ENCODE measurements at regions not wholly inside any gene's neighbourhood (a gene's known extent, or its start where the extent isn't known, plus 50 kb on each side); places are given as distances from the start of the nearest gene placed in this dataset.

DNA sequence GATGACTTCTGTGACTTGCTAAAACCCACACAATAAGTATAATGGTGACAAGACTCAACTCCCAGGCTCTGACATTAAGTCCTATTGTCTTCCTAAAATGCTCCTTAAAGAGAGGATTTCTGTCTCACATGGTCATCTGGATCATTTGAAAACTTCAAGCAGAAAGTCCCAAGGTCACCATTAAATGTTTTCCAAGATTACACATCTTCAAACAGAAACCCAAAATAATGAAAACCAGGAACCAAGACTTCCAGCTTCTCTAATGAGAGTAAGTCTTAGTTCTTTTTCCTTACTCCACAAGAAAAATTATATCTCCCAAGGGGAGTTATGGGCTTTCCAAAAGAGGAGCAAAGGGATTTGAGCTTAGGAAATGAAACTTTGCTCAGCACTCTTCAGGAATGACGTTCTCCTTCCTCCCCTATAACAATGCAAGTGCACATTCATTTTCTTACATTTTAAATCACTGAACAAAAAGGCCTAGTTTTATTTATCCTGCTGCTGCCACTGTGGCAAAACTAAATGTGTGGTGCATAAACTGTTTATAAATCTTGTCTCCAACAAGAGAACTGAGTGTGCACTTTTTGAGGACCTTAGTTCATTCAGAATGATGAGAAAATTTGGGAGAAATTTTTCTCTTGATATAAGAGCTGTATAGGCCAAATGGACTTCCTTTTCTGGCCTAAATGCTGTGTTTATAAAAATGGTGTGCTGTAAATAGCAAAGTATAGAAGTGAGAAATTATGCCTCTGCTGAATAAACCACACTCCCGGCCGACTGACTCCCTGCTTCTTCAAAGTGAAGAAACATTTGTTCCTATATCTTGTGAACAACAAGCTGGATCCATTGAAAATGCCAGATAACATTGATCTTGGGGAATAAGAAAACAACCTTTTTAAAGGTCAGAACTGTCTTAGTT, 148.4 kb upstream of the PLEKHG7 start:
- no peak overlapping the region for H3K27ac ChIP-seq (ENCODE audit: low read depth, low read length)
- H3K36me3 ChIP-seq (ENCODE audit: insufficient read depth, low read length), result no peaks in the 10 kb centered on the region
- H3K27me3 ChIP-seq (ENCODE audit: insufficient read depth, low read length), result no peaks in the 10 kb centered on the region
- no peak overlapping the region for H2AFZ ChIP-seq (ENCODE audit: low read length, unreplicated experiment)
- no peak overlapping the region for H3K4me3 ChIP-seq (ENCODE audit: low read depth, low read length)
- H3K79me2 ChIP-seq (ENCODE audit: control insufficient read depth, insufficient read depth, low read length, unreplicated experiment), result no peaks in the 10 kb centered on the region
- peaks cover 18% of the 10 kb centered on the region for H3K4me1 ChIP-seq (ENCODE audit: control insufficient read depth, insufficient read depth, low read length, unreplicated experiment)

DNA sequence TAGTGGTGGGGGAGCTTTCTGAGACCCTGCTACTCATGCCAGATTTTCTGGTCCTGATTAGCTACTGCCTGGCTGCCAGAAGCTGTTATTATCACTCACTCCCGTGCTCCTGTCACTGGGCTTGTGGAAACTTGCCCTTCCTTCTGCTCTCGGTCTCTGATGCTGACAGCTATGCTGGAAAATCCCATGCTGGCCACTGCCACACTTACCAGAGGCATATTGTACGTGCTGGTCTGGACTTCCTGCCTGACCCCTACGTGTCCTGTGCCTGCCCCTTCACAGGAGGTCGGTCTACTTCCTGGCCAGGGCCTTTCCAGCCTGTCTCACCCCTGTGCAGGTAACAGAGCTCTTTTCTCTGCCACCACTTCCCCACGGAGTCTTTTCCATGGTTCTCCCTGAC, 149.4 kb upstream of the PLEKHG7 start:
- Histone ChIP-seq H3K36me3 (ENCODE audit: insufficient read depth, low read length) (no peaks in the 10 kb centered on the region), H3K4me1 (ENCODE audit: control insufficient read depth, insufficient read depth, low read length, unreplicated experiment) (peaks cover 14% of the 10 kb centered on the region), H3K79me2 (ENCODE audit: control insufficient read depth, insufficient read depth, low read length, unreplicated experiment) (no peaks in the 10 kb centered on the region), H3K4me3 (ENCODE audit: low read depth, low read length) (no peak overlapping the region), H3K27ac (ENCODE audit: low read depth, low read length) (no peak overlapping the region), H2AFZ (ENCODE audit: low read length, unreplicated experiment) (no peak overlapping the region), H3K27me3 (ENCODE audit: insufficient read depth, low read length) (no peaks in the 10 kb centered on the region)

DNA sequence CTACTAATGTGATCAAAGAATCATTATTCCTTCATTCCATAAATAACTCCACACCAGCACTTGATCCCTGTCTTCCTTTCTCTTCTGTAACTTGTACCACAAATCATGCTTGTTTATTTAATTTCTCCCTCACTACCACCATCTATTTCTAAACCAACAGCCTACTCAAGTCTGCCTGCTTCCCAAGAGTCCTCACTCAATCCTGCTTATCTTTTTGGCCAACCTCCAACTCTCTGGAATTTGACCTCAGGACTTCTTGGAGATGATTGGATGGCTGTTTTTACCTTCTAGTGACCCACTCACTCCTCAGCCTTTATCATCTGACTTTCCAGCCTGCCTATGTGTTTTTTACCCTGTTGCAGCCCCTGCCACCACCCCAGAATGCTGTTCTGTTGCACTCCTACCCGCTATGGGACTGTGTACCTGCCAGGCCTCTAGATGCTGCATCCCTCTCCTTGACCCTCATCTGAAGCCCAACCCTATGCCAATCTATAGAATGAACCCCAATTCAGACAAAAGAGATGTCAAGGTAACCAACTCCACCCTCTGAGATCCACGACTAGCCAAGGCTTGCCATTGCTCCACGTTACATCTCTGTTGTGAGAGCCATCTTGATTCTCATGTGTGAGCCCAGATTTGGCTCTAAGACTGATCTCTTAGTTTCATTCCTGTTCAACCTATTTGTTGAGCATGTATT, 150.2 kb upstream of the PLEKHG7 start:
- peaks cover 14% of the 10 kb centered on the region for H3K4me1 ChIP-seq (ENCODE audit: control insufficient read depth, insufficient read depth, low read length, unreplicated experiment)
- H3K27ac ChIP-seq (ENCODE audit: low read depth, low read length), result no peak overlapping the region
- no peaks in the 10 kb centered on the region for H3K79me2 ChIP-seq (ENCODE audit: control insufficient read depth, insufficient read depth, low read length, unreplicated experiment)
- no peak overlapping the region for H3K4me3 ChIP-seq (ENCODE audit: low read depth, low read length)
- no peak overlapping the region for H2AFZ ChIP-seq (ENCODE audit: low read length, unreplicated experiment)
- H3K27me3 ChIP-seq (ENCODE audit: insufficient read depth, low read length), result no peaks in the 10 kb centered on the region
- no peaks in the 10 kb centered on the region for H3K36me3 ChIP-seq (ENCODE audit: insufficient read depth, low read length)

DNA sequence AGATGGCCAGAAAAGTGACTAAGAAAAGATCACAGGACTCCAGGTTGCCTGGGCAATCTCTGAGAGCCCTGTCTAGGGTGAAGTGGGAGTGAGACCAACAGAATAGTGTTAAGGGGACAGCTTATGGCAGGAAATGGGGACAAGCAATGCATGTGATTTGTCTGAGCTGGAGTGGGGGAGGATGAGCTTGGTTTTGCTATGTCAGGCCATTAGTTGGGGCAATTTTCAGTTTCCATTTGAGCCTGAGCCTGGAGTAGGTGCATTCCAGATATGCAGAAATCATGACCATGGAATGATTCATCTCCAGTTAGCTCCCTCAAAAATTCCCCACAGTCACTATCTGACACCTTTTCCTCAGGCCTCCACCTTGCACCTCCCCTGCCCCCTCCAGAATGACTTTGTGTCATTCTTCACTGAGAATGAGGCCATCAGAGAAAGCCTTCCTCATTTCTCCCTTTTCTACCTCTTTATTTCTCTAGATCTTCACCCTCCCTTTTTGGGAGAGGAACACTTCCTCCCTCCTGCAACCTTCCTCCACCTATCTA, 150.9 kb upstream of the PLEKHG7 start:
- H3K36me3 ChIP-seq (ENCODE audit: insufficient read depth, low read length), result no peaks in the 10 kb centered on the region
- H3K79me2 ChIP-seq (ENCODE audit: control insufficient read depth, insufficient read depth, low read length, unreplicated experiment), result no peaks in the 10 kb centered on the region
- no peaks in the 10 kb centered on the region for H3K27me3 ChIP-seq (ENCODE audit: insufficient read depth, low read length)
- no peak overlapping the region for H3K4me3 ChIP-seq (ENCODE audit: low read depth, low read length)
- H2AFZ ChIP-seq (ENCODE audit: low read length, unreplicated experiment), result no peak overlapping the region
- H3K27ac ChIP-seq (ENCODE audit: low read depth, low read length), result no peak overlapping the region; the same call in 1 of the 2 replicates
- peaks cover 14% of the 10 kb centered on the region for H3K4me1 ChIP-seq (ENCODE audit: control insufficient read depth, insufficient read depth, low read length, unreplicated experiment)

DNA sequence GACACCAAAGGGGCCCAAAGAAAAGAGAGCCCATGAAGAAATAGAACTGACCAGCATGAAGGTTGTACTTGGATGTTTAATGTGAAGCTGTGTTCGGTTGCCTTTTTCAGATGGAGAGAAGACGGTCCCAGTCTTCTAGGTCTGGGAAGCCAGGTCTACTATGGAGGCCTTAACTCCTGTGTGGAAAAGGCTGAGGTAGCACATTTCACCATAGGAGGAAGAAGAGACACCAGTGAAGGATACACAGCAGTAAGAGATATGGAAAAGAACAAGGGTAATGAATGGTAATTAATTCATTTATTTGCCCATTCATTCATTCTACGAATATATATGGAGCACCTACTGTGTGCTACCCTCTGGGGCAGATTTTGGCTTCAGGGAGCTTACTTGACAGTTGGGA, 151.6 kb upstream of the PLEKHG7 start:
- peaks cover 14% of the 10 kb centered on the region for H3K4me1 ChIP-seq (ENCODE audit: control insufficient read depth, insufficient read depth, low read length, unreplicated experiment)
- H3K79me2 ChIP-seq (ENCODE audit: control insufficient read depth, insufficient read depth, low read length, unreplicated experiment), result no peaks in the 10 kb centered on the region
- no peak overlapping the region for H2AFZ ChIP-seq (ENCODE audit: low read length, unreplicated experiment)
- no peaks in the 10 kb centered on the region for H3K36me3 ChIP-seq (ENCODE audit: insufficient read depth, low read length)
- H3K4me3 ChIP-seq (ENCODE audit: low read depth, low read length), result no peak overlapping the region
- no peak overlapping the region for H3K27ac ChIP-seq (ENCODE audit: low read depth, low read length)
- H3K27me3 ChIP-seq (ENCODE audit: insufficient read depth, low read length), result no peaks in the 10 kb centered on the region

DNA sequence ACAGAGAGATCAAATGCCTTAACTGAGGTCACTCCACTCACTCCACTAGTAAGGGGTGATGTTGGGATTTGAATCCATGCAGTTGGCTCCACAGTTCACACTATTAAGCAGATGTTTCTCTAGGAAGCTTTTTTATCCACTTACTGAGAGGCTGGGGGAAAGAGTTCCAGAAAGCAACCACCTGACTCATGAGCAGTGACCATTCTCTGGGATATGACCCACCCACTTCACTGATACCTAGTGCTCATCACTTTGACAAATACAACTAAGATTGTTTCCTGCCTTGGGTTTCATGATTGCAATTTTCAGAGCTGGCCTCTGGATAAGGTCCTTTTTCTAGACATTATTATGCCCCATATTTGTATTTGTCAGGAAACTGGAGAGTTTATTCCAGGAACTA, 152.1 kb upstream of the PLEKHG7 start:
- no peak overlapping the region for H3K4me3 ChIP-seq (ENCODE audit: low read depth, low read length)
- H3K27me3 ChIP-seq (ENCODE audit: insufficient read depth, low read length), result no peaks in the 10 kb centered on the region
- H2AFZ ChIP-seq (ENCODE audit: low read length, unreplicated experiment), result no peak overlapping the region
- peaks cover 14% of the 10 kb centered on the region for H3K4me1 ChIP-seq (ENCODE audit: control insufficient read depth, insufficient read depth, low read length, unreplicated experiment)
- no peak overlapping the region for H3K27ac ChIP-seq (ENCODE audit: low read depth, low read length)
- H3K36me3 ChIP-seq (ENCODE audit: insufficient read depth, low read length), result no peaks in the 10 kb centered on the region
- H3K79me2 ChIP-seq (ENCODE audit: control insufficient read depth, insufficient read depth, low read length, unreplicated experiment), result no peaks in the 10 kb centered on the region

DNA sequence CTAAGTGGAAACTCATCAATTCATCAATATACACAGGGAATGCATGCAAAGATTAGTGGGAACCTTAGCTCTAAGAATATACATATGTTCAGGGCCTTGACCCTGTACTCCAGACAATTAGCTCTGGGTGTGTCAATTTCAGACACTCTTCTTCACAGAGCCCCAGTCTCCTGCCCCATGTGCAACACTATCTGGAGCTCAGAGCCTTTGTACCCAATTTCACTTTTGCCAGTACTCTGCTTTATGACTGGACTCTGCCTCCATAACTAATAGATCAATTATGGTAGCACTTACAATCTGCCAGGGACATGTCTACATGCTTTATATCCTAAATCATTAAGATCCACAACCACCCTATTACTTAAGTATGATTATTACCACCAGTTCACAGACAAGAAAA, 152.5 kb upstream of the PLEKHG7 start:
- Histone ChIP-seq H3K4me1 (ENCODE audit: control insufficient read depth, insufficient read depth, low read length, unreplicated experiment) (peaks cover 14% of the 10 kb centered on the region), H3K36me3 (ENCODE audit: insufficient read depth, low read length) (no peaks in the 10 kb centered on the region), H2AFZ (ENCODE audit: low read length, unreplicated experiment) (no peak overlapping the region), H3K79me2 (ENCODE audit: control insufficient read depth, insufficient read depth, low read length, unreplicated experiment) (no peaks in the 10 kb centered on the region), H3K27me3 (ENCODE audit: insufficient read depth, low read length) (no peaks in the 10 kb centered on the region), H3K4me3 (ENCODE audit: low read depth, low read length) (no peak overlapping the region), H3K27ac (ENCODE audit: low read depth, low read length) (no peak overlapping the region)

DNA sequence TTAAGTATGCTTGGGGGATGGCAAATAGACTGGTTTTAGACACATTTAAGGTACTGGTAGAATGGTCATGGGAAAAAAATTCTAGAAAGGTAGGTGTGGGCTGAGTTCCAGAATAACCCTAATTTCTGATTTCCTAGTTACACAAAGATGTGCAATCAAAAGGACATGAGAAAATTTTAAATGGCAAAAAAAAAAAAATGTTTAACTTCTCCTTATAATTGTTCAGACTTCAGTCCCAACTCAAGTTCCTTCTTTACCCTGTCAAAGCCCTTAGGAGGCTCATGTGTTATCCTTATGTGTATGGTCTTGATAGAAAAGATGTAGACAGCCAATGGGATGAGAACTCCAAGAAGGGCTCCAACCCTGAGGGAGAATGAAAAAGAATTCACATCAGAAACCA, 153.3 kb upstream of the PLEKHG7 start:
- H3K4me3 ChIP-seq (ENCODE audit: low read depth, low read length), result no peak overlapping the region
- no peaks in the 10 kb centered on the region for H3K79me2 ChIP-seq (ENCODE audit: control insufficient read depth, insufficient read depth, low read length, unreplicated experiment)
- no peaks in the 10 kb centered on the region for H3K36me3 ChIP-seq (ENCODE audit: insufficient read depth, low read length)
- H3K4me1 ChIP-seq (ENCODE audit: control insufficient read depth, insufficient read depth, low read length, unreplicated experiment), result peaks cover 14% of the 10 kb centered on the region
- no peak overlapping the region for H2AFZ ChIP-seq (ENCODE audit: low read length, unreplicated experiment)
- H3K27me3 ChIP-seq (ENCODE audit: insufficient read depth, low read length), result no peaks in the 10 kb centered on the region
- no peak overlapping the region for H3K27ac ChIP-seq (ENCODE audit: low read depth, low read length)

DNA sequence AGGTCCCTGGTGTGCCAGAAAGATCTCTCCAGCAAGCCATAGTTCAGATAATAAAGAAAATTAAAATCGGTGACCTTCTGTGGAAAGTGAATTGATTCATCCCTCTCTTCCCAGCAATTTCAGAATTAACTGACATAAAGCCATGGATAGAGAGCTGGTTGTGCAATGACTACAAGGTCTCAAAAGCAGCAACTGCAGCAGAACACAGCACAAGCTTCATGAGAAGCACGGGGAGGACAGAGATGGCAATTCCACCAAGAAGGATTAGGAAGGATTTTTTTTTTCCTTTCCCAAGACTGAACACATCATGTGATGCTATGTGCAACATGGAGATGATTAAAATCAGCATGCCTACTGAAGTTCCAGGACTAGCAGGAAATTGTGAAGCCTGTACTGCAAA, 154.9 kb upstream of the PLEKHG7 start:
- no peak overlapping the region for H3K4me3 ChIP-seq (ENCODE audit: low read depth, low read length)
- H3K4me1 ChIP-seq (ENCODE audit: control insufficient read depth, insufficient read depth, low read length, unreplicated experiment), result peaks cover 14% of the 10 kb centered on the region
- H3K36me3 ChIP-seq (ENCODE audit: insufficient read depth, low read length), result no peaks in the 10 kb centered on the region
- H3K27me3 ChIP-seq (ENCODE audit: insufficient read depth, low read length), result no peaks in the 10 kb centered on the region
- H3K79me2 ChIP-seq (ENCODE audit: control insufficient read depth, insufficient read depth, low read length, unreplicated experiment), result no peaks in the 10 kb centered on the region
- H3K27ac ChIP-seq (ENCODE audit: low read depth, low read length), result no peak overlapping the region
- no peak overlapping the region for H2AFZ ChIP-seq (ENCODE audit: low read length, unreplicated experiment)

DNA sequence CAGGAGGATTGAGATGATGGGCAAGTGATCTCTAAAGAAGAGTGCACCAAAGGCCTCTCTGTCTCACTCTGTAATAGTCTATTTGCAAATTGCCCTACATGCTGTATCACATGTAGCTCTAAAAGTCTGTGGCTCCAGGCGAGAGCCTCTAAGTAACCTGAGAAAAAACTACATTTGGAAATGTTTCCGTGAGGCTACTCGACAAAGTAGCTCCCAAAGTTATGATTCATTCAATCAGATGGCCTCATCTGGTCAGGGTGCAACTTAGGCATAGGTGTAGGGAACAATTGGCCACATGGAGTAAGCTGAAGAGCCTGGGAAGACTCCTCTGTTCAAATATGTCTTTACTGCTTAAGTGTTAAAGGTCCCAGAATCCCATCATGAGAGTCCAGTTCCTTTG, 155.4 kb upstream of the PLEKHG7 start:
- Histone ChIP-seq H2AFZ (ENCODE audit: low read length, unreplicated experiment) (no peak overlapping the region), H3K27me3 (ENCODE audit: insufficient read depth, low read length) (no peaks in the 10 kb centered on the region), H3K27ac (ENCODE audit: low read depth, low read length) (no peak overlapping the region), H3K79me2 (ENCODE audit: control insufficient read depth, insufficient read depth, low read length, unreplicated experiment) (no peaks in the 10 kb centered on the region), H3K36me3 (ENCODE audit: insufficient read depth, low read length) (no peaks in the 10 kb centered on the region), H3K4me1 (ENCODE audit: control insufficient read depth, insufficient read depth, low read length, unreplicated experiment) (peaks cover 11% of the 10 kb centered on the region), H3K4me3 (ENCODE audit: low read depth, low read length) (no peak overlapping the region)
